ENCODE measurements at regions not wholly inside any gene's neighbourhood (a gene's known extent, or its start where the extent isn't known, plus 50 kb on each side); places are given as distances from the start of the nearest gene placed in this dataset.
"Not testable (repeated sequence)": the region's sequence is repeated elsewhere in the genome, so short reads cannot be mapped to it uniquely, and the experiment has no call there.

DNA sequence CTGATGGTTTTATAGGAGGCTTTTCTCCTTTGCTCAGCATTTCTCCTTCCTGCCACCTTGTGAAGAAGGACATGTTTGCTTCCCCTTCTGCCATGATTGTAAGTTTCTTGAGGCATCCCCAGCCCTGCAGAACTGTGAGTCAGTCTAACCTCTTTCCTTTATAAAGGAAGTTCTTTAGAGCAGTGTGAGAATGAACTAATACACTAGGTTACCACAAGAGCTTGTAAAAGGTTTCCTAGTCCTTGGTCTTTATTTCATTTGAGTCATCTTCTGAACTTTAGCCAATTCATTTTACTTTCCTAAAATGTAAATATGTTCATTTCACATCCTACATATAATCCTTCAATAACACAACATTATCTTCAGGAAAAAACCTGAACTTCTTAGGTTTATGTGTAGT lies 365.3 kb downstream of the HHIPL2 start:
- Histone ChIP-seq H3K4me1 (ENCODE audit: low read depth) (no peaks in the 10 kb centered on the region), H3K9me3 (no peaks in the 10 kb centered on the region), H3K4me3 (no peak overlapping the region), H3K36me3 (ENCODE audit: low read depth) (no peaks in the 10 kb centered on the region)
- TF ChIP-seq, protein P1, sequence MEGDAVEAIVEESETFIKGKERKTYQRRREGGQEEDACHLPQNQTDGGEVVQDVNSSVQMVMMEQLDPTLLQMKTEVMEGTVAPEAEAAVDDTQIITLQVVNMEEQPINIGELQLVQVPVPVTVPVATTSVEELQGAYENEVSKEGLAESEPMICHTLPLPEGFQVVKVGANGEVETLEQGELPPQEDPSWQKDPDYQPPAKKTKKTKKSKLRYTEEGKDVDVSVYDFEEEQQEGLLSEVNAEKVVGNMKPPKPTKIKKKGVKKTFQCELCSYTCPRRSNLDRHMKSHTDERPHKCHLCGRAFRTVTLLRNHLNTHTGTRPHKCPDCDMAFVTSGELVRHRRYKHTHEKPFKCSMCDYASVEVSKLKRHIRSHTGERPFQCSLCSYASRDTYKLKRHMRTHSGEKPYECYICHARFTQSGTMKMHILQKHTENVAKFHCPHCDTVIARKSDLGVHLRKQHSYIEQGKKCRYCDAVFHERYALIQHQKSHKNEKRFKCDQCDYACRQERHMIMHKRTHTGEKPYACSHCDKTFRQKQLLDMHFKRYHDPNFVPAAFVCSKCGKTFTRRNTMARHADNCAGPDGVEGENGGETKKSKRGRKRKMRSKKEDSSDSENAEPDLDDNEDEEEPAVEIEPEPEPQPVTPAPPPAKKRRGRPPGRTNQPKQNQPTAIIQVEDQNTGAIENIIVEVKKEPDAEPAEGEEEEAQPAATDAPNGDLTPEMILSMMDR (IDR thresholded peaks at IDR 0.05) = no peak
- intact Hi-C loops (cut with DNase I, micrococcal nuclease) = no loop called here
- DNase-seq (no peak), ATAC-seq (no peak)

DNA sequence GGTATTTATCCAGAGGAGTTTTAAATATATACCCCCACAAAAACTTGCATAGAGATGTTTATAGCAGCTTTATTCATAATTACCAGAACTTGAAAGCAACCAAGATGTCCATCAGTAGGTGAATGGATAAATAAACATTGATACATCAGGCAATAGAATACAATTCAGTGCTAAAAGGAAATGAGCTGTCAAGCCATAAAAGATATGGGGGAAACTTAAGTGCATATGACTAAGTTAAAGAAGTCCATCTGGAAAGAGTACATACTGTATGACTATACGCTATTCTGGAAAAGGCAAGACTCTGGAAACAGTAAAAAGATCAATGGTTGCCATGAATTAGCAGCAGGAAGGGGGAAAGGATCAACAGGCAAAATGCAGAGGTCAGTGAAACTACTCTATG lies 366.7 kb downstream of the HHIPL2 start:
- ATAC-seq (no peak), DNase-seq (no peak)
- H3K4me1 ChIP-seq (ENCODE audit: low read depth) = no peaks in the 10 kb centered on the region
- H3K36me3 ChIP-seq (ENCODE audit: low read depth) = no peaks in the 10 kb centered on the region
- no peaks in the 10 kb centered on the region for H3K9me3 ChIP-seq
- intact Hi-C loops (cut with DNase I, micrococcal nuclease) = no loop called here
- no peak overlapping the region for H3K4me3 ChIP-seq
- TF ChIP-seq, protein P1 (IDR thresholded peaks at IDR 0.05) = no peak

DNA sequence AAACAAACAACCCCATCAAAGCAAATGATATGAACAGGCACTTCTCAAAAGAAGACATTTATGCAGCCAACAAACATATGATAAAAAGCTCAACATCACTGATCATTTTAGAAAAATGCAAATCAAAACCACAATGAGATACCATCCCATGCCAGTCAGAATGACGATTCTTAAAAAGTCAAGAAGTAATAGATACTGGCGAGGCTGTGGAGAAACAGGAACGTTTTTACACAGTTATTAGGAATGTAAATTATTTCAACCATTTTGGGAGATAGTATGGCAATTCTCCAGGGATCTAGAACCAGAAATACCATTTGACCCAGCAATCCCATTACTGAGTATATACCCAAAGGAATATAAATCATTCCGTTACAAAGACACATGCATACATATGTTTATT lies 370.4 kb downstream of the HHIPL2 start:
- H3K4me1 ChIP-seq (ENCODE audit: low read depth); H3K36me3 ChIP-seq (ENCODE audit: low read depth); H3K4me3 ChIP-seq; intact Hi-C loops (cut with DNase I, micrococcal nuclease); DNase-seq; H3K9me3 ChIP-seq; ATAC-seq: not testable (repeated sequence)

DNA sequence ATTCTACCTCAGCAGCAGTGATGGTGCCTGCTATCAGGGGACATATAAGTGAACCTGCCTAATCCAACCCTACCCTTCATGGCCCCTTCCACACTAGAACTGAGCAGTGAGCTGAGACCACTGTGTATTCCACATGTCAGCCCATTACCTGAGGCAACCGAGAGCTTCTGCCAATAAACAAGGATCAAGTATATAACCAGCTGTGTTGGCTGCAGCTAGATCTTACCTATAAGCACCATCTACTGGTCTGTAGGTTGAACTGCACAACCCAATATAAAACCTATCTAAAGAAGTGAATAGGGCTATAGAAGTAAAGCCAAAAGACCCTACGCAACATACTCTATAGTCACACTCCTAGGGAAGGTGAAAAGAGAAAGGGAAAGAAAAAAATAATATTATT lies 376.9 kb downstream of the HHIPL2 start:
- peak; percentile 58 for ATAC-seq

DNA sequence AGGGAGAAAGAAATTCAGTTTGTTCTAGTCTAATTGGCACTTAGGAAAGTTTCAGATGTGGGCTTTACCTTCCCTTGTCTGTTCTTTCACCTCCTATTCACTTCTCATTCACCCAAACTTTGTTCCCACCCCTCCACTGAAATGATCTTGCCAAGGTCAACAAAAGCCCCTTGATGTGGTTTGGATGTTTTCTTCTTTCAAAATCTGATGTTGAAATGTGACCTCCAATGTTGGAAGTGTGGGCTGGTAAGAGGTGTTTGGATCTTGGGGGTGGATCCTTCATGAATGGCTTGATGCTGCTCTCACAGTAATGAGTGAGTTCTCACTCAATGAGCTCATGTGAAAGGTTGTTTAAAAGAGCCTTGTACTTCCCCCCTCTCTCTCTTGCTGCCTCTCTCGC lies 379.3 kb downstream of the HHIPL2 start:
- no peaks in the 10 kb centered on the region for H3K9me3 ChIP-seq
- ATAC-seq = no peak
- intact Hi-C loops (cut with DNase I, micrococcal nuclease) = loop anchor here in 1 of 2 donors (10.0 kb wide), 1 partner anchor 694 kb away; no protein-coding TSS in a partner anchor
- TF ChIP-seq, protein P1 (IDR thresholded peaks at IDR 0.05) = no peak
- DNase-seq = no peak
- no peak overlapping the region for H3K4me3 ChIP-seq
- no peaks in the 10 kb centered on the region for H3K36me3 ChIP-seq (ENCODE audit: low read depth)
- no peaks in the 10 kb centered on the region for H3K4me1 ChIP-seq (ENCODE audit: low read depth)

More for the DNA sequence above, 376.9 kb downstream of the HHIPL2 start:
- Histone ChIP-seq H3K36me3 (ENCODE audit: low read depth) (no peaks in the 10 kb centered on the region), H3K4me1 (ENCODE audit: low read depth) (no peaks in the 10 kb centered on the region), H3K4me3 (no peak overlapping the region), H3K9me3 (no peaks in the 10 kb centered on the region)
- peak in 1 of 3 donors; percentile 3 for DNase-seq
- TF ChIP-seq, protein P1 (IDR thresholded peaks at IDR 0.05) = no peak
- intact Hi-C loops (cut with DNase I, micrococcal nuclease) = no loop called here

DNA sequence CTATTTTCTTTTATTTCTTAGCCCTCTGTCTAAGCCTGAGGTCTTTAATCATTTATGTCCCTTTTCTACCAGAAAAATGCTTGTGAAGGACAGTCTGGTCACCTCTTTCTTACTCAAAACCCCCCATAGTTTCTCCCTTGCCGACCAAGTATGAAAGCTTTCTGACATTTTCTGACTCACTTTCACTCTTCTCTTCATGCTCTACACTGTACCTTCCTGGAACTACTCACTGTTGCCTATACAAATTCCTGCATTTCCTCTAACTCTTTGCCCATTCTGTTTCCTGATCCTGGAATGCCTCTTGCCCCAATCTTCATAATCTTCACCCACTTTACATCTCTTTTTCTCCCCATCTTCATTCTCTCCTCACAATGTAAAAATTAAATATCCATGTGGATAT lies 380.0 kb downstream of the HHIPL2 start:
- no peaks in the 10 kb centered on the region for H3K9me3 ChIP-seq
- no peak for ATAC-seq

More for the DNA sequence above, 380.0 kb downstream of the HHIPL2 start:
- TF ChIP-seq, protein P1 (IDR thresholded peaks at IDR 0.05) = no peak
- no peaks in the 10 kb centered on the region for H3K36me3 ChIP-seq (ENCODE audit: low read depth)
- H3K4me3 ChIP-seq = no peak overlapping the region
- DNase-seq = no peak
- intact Hi-C loops (cut with DNase I, micrococcal nuclease) = loop anchor here in 1 of 2 donors (10.0 kb wide), 1 partner anchor 693 kb away; no protein-coding TSS in a partner anchor
- no peaks in the 10 kb centered on the region for H3K4me1 ChIP-seq (ENCODE audit: low read depth)

All from mucosa of descending colon (tissue), 3 donors.